HG03159 (cell line): ENCODE measurements at regions not wholly inside any gene's neighbourhood (a gene's known extent, or its start where the extent isn't known, plus 50 kb on each side); places are given as distances from the start of the nearest gene placed in this dataset.
"Not testable (repeated sequence)": the region's sequence is repeated elsewhere in the genome, so short reads cannot be mapped to it uniquely, and the experiment has no call there.

Experiments
- ATAC-seq: cut with Tn5 transposase; IDR thresholded peaks from one replicate; pipeline ENCODE4 v1.9.1; 2021; ENCODE audit warnings: mild to moderate bottlenecking, moderate library complexity; ENCODE audit not compliant: unreplicated experiment

DNA sequence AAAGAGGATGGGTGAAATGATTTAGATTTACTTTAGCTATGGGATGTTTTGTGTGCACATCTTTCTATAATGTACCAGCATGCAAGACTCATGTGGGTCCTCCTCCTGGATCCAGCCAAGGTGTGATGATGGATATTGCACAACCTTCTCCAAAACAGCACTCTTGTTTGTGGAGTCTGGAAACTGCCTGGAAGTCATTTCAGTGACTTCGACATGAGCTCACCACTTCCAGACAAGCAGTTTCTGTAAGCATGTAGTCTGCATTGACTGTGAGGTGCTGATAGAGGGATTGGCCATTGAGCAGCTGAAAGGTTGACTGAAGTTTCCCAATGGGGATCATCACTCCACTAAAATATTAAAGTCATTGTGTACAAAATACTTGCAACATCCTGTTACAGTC lies 154.0 kb downstream of the TRIB2 start:
- ATAC-seq, result no peak

DNA sequence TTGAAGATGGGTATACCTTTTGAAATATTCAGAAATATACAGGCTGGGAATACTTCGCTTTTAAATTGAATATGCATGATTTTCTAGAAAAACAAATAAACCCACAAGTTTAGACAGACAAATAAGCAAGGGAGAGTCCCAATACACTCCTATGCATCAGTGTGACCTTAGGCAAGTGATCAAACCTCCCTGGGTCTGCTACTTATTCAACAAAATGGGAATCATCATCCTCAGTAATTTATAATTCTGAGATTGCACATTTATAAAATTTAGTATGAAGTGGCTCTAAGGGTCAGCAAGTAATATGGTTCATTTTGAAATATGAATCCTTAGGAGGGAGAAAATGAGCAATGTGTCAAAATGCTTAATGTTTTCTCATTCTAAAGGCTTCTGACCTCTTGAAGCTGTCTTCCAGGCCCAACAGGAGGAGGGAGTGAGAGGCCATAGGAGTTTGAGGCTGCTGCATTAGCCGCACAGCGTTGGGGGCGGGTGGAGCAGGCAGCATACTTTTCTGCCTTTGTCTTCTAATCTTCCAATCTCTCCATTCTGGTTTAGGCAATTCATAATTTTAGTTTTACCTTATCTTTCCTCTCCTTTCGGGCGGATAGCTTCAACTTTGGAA lies 155.1 kb downstream of the TRIB2 start:
- no peak for ATAC-seq

DNA sequence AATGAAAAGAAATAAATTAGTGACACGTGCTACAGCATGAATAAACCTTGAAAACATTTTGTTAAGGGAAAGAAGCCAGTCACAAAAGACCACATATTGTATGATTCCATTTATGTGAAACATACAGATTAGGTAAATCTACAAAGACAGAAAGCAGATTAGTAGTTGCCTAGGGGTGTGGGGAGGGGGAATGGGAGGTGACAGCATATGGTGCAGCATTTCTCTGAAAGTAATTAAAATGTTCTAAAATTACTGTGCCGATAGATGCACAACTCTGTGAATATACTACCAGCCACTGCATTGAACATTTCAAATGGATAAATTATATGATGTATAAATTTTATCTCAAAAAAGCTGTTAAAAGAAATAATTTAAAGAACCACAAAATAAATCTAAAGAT lies 161.0 kb downstream of the TRIB2 start:
- ATAC-seq, result no peak

DNA sequence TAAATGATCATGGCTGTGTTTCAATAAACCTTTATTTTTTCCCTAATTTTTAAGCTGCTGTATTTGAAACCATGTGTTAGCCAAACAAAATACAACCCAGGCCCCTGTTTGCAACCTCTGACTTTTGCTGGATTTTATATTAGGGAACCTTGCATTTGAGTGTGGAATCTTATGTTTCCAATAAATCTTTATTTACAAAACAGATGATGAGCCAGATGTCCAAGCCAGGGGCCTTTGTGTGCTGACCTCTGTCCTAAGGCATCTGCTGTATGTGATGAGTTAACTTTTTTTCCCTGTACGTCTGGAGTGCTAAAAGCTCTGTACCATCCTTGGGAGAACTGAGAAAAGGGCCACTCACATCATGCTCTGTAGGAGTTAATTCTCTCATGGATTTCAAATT lies 162.9 kb downstream of the TRIB2 start:
- ATAC-seq, result no peak

DNA sequence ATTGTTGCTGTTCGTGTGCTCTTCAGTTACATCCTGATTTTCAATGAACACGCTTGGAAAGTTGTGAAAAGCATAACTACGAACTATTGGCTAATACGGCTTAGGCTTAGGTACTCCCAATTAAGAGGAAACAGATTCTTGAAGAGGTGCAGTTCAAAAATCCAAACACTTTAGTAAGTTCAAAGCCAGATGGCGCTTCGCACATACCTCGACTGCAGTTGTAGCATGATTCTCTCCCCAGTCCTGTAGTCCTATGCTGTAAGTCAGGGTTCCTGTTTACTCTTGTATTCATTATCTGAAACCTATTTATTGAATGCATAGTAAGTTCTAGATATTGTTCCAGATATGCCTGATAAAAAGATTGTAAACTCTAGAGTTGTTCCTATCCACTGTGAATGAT lies 165.2 kb downstream of the TRIB2 start:
- no peak for ATAC-seq

DNA sequence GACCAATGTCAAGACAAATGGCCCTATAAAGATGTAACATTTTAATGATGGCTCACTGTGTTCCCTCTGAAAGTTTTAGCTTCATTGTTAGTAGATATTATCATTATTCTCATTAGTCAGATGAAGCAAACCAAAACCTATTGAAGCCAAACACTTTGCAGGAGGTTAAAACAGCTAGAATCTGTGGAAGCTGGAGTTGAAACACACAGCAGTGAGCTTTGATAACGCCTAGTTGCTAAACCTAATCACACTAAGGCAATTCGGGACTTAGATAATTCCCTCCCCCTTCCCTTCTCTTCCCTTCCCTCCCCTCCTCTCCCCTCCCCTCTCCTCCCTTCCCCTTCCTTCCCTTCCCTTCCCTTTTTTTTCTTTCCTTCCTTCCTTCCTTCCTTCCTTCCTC lies 165.7 kb downstream of the TRIB2 start:
- no peak for ATAC-seq

DNA sequence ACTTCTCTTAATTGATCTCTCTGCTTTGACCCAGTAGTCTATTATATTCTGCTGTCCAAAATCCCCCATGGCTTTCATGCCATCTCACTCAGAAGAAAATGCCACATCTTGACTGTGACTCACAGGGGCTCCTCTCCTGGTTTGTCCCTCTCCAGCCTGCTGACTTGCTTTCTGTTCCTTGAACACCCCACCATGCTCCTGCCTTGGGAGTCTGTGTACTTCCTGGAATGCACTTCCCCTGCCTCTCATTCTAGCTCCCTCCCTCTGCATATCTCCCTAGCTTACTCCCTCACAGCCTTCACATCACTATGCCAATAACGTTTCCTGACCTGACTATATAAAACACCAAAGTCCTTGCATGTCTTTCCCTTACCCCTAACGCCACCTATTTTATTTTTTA lies 167.2 kb downstream of the TRIB2 start:
- no peak for ATAC-seq

DNA sequence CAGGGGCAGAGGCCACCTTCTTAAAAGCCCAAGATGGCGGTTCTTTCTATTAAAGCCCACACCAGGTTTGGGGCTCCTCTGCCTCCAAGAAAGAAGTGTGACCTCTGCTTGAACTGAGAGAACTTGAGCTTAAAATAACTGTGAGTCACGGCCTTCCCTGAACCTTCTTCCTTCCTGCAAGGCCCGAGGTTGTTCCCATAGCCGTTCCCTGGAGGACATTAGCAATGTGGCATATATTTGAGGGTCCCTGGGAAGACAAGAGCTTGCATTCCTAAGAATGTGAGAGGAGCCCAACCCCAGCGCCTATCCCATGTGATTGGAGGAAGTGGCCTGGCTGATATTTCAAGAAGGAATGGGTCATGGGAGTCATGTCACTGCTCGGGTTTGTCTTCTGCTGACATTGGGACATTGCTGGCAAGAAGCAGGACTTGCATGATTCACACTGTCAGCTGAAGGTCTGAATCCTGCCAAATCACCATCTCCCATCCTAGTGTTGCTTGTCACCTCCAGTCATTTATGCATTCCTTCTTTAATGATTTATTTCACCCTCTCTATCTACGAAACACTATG lies 168.1 kb downstream of the TRIB2 start:
- ATAC-seq, result no peak

DNA sequence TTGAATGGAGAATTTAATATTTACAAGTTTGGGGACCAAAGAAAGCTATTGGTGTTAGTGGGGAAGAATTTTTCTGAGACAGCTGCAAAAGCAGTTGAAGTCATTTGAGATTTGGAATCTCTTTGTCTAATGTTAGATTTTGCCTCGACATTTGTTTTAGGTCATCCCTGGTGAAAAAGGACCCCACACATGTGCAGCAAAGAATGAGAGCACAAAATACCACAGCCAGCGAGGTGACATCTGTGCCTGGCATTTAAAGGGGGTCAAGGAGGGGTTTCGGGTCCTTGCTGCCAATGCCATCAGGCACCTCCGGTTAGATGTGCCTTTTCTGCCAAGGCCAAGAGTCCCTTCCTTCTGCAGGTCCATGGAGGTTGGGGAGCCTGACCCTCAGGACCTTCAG lies 173.3 kb downstream of the TRIB2 start:
- ATAC-seq, result no peak

DNA sequence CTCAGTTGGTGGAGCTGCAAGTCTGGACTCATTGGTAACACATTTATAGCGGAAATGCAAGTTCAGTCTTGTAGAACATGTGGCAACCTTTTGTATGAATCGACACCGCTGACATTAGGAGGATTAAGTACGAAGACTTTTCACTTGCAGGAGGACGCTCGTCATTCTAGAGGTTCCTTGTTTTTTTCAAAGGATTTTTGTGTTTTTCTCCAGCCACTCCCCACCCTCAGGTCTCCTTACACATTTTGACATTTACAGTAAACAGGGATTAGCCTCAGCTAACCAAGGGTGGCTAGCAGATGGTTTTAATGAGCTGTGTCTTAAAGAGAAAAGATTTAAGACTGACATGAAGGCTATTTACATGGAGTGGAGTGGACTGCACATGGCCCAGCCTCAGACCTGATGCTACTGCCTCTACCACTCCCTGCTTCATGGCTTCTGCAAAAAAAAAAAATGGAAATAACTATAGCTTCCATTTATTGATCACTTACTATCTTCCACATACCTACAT lies 173.8 kb downstream of the TRIB2 start:
- no peak for ATAC-seq

DNA sequence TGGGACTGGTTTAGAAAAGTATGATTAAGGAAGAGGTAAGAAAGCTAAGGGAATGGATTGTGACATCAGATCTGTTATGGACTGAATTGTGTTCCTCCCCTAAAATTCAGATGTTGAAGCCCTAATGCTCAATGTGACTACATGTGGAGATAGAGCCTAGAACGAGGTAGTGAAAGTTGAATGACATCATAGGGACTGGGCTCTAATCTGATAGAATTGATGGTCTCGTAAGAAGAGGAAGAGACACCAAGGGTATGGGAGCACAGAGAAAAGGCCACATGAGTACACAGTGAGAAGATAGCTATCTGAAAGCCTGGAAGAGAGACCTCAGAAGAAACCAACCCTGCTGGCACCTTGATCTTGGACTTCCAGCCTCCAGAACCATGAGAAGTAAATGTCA lies 178.3 kb downstream of the TRIB2 start:
- no peak for ATAC-seq

DNA sequence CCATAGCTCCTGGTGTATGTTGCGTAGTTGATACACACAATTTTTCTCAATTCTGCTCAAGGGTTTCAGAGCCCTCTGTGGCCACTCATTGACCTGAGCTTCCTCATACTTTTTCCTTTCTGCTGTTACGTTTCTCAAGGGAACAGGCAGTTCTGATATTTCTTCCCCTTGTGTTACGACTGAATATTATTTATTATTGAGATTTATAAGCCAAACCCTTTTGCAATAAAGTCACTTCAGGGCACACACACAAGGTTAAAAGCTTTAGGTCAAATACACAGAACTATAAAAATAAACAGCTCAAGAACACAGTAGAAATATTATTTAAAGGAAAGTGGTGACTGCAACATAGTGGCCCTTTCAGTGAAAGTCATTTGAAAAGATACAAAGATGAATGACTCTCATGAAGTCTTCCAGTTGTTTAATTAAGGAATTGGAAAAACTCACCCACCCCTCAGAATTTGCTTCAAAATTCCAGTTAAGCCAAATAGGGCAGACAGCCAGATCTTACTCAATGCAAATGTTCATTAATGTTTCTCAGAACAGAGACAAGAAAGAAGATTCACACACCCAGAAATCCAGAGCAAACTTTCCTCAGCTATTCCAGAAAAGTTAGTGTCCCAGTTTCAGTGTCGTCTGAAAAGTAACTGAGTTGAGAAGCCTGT lies 179.7 kb downstream of the TRIB2 start:
- ATAC-seq, result no peak

DNA sequence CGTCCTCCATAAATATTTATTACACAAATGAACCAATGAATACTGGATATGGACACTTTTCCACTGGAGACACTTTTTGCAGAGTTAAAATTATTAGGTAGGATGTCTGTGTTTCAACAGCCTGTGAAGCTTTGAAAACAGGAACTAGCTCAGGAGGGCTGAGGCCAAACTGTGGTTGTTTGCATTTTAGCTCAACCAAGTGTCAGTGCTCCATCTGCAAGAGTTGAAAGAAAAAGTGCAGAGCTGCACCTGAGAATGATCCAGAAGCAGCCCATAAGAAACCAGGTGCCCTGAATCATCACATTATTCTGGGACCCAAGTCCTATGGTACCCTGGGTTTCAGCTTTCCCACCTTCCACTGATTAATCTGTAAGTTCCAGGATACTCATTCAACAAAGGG lies 180.4 kb downstream of the TRIB2 start:
- no peak for ATAC-seq

DNA sequence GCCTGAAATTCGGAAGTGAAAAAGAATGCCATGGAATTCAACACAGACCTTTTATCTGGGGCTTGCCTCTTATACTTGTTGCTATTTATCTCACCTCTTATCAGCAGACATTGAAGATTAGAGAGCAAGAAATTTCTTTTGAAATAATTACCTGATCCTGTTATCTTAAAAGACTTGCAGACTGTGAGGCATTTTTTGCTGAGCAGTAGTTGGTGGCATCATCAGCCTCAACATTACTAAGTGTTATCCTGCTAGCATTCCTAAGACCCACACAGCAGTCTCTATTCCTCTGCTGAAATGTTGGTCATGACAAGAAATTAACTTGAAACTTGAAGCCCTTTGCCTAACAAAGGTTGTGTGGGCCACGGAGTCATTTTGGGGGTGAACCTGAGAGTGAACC lies 186.5 kb downstream of the TRIB2 start:
- no peak for ATAC-seq

DNA sequence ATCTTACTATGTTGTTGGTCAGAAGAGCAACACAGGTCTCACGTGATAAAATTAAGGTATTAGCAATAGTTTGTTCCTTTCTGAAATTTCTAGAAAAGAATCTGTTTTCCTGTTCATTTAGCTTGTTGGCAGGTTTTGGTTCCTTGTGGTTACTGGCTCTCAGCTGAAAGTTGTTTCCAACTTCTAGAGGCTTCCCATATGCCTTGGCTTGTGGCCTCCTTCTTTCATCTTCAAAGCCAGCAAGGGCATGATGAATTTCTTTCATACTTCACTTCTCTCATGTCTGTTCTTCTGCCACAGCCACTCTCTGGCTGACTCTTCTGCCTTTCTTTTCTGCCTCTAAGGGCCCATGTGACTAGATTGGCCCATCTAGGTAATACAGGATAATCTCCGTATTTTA lies 193.7 kb downstream of the TRIB2 start:
- ATAC-seq, result no peak

DNA sequence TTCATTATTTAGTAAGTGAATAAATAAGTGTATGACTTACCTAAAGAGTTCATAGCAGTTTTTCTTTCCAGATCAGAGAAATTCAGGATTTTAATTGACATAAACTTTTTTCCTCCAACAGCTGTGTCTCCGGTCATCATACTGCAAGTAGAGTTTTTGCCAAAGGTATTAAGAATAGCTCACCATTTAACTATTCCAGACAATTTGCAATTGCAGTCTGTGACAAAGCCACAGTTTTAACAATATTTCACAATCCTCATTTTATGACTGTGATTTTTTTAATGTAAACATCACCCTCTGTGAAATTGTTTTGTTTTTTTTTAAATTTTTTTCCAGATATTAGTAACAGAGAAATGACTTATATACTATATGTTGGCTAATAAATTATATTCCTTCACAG lies 199.1 kb downstream of the TRIB2 start:
- ATAC-seq, result no peak

DNA sequence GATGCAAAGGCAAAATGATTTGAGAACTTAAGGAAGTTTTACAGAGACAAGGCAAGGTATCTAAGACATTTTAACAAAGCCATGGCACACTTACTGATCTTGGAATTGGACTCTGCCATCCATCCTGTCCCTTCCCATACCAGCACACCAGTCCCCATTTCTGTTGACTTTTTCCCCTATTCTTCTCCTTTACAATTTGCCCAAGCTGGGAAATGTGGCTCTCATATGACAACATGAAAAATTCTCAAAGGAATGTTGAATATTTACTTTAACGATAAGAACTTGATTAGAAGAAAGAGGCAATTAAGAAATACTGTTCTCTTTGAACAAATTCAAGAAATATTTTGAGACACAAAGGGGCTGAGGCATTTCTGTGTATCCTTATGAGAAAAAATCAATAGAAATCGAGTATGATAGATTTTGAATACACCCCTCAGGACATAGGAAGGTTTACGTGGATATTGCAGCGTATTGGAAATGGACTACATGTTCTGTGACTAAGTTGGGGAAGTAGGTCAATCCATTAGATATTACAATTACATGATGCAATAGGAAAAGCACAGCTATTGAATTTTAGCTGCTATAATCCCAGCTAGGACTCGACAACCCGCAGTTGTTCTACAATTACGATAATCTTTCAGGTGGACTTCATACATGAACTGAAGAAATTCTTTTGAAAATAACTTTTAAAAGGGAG lies 201.6 kb downstream of the TRIB2 start:
- no peak for ATAC-seq

DNA sequence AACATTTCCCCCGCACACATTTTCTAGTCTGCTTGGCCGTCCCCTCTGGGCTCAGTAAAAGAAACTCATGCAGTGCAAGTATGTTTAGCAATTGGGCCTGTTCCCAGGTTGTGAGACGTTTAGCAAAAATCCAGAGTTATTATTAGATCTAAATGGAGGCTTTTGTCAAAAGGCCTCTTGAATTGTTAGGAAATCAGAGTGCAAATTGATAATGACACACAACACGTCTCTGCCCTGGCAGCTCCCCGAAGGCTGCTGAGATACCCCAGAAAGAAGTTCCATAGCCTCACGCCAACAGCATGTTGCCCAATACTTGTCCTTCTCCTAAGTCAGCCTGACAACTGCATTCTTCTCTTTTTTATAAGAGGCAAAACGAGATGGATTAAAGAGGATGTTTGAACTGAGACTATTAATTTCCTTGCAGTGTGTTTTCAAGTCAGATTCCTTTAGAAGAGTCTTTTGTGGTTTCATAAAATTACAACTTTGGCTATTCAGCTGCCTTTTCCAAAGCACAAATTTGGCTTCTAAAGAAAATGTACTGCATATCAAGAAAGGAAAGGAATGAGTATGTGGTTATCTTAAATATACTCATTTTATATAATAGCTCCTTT lies 202.2 kb downstream of the TRIB2 start:
- no peak for ATAC-seq

DNA sequence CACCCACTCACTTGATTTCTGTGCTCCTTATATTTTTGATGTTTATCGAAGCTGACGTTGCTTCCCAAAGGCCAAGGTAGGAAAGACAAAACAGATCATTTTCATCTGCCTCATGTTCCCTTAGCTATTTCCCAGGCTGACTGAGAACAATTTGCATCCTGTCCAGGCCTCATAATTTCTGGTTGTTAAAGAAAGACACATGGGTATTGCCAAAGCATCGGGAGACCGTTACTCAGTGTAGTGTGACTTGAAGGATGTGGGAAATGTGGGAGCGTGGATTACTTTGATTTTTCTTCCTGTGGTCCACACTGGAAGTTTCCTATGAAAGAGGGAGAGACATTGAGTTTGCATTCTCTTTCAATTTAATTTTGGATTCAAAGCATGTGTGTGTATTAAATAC lies 204.6 kb downstream of the TRIB2 start:
- no peak for ATAC-seq

DNA sequence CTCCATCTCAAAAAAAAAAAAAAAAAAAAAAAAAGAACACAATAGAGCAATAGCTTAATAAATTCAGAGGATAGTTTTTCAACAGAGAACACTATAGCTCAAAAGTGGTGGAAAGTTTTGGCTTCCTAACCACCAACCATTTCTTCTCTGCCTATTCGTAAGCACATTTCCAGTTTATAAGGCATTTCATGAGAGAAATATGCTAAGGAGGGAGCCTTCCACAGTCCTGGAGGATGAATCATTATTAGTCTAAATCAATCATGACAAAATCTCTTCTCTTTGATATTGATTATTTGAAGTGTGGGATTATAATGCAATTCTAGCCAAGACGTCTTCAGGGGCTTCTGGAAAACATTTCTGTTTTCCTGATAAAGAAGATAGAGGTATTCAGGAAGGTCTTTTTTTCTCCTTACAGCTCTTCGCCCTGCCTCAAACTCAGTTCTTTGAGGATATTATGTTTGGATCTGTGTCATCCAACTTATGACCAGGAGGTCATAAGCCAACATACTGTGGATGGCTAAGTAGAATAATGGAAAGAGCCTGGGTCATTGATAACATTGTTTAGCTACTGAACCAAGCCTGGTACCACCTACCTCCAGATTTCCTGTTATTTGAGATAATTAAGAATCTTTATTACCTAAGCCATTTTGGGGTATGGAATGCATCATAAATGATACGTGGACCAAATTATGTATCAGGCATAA lies 207.3 kb downstream of the TRIB2 start:
- no peak for ATAC-seq

DNA sequence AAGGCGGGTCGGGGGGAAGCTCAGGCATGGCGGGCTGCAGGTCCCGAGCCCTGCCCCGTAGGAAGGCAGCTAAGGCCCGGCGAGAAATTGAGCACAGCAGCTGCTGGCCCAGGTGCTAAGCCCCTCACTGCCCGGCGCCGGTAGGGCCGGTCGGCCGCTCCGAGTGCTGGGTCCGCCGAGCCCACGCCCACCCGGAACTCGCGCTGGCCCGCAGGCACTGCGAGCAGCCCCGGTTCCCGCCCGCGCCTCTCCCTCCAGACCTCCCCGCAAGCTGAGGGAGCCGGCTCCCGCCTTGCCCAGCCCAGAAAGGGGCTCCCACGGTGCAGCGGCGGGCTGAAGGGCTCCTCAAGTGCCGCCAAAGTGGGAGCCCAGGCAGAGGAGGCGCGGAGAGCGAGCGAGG lies 209.9 kb downstream of the TRIB2 start:
- not testable (repeated sequence) for ATAC-seq
